SKM-1 (cell line): ENCODE measurements at regions not wholly inside any gene's neighbourhood (a gene's known extent, or its start where the extent isn't known, plus 50 kb on each side); places are given as distances from the start of the nearest gene placed in this dataset.

ENCODE experiments used
- DNase-seq: peaks from one replicate; lab custom pipeline; 2025; ENCODE audit not compliant: unreplicated experiment; lab: John Stamatoyannopoulos, UW

DNA sequence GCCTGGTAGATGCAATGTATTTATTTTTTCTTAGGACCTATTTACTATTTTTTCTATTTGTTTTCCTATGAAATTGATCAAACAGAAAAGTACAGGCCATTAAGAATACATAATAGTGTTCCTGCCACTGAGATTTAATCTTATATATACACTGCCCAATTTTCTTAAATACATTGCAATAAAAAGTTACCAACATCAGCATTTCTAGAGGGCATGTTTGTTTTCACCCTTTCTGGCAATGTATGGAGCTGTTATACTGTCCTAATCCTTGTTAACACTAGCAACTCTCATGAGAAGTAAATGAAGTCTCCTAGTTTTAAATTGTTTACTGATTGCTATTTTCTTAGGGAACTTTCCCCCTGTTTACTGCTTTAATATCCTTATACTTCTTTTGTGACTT is 359.1 kb upstream of the SEMA3A start:
- no peak for DNase-seq

DNA sequence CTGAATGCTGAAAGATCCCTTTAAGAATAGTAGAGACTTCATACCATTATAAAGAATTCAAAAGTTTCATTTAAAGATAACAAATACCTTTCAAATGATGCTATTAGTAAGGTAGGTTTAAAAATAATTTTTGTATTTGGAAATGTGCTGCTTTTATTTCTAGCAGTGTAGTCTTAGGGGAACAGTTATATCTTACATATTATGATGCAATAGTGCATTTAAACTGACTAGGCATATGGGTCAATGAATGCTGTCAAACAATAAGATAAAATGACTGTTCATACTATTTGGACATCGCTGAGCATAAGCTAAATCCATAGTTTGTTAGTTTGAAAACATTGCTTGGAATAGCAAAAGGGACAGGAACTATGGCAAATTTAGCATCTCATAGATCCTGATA is 354.8 kb upstream of the SEMA3A start:
- no peak for DNase-seq

GRCh38 chr7:84548366-84549365 is 354.1 kb upstream of the SEMA3A start:
- DNase-seq = no peak

- no peak for DNase-seq
Measured at GRCh38 chr7:84547331-84547730, 352.7 kb upstream of the SEMA3A start.

- DNase-seq = no peak
Measured at GRCh38 chr7:84546403-84546802, 351.8 kb upstream of the SEMA3A start.

GRCh38 chr7:84538268-84538667 is 343.7 kb upstream of the SEMA3A start:
- no peak for DNase-seq

GRCh38 chr7:84536271-84536870 is 341.8 kb upstream of the SEMA3A start:
- DNase-seq = no peak

DNA sequence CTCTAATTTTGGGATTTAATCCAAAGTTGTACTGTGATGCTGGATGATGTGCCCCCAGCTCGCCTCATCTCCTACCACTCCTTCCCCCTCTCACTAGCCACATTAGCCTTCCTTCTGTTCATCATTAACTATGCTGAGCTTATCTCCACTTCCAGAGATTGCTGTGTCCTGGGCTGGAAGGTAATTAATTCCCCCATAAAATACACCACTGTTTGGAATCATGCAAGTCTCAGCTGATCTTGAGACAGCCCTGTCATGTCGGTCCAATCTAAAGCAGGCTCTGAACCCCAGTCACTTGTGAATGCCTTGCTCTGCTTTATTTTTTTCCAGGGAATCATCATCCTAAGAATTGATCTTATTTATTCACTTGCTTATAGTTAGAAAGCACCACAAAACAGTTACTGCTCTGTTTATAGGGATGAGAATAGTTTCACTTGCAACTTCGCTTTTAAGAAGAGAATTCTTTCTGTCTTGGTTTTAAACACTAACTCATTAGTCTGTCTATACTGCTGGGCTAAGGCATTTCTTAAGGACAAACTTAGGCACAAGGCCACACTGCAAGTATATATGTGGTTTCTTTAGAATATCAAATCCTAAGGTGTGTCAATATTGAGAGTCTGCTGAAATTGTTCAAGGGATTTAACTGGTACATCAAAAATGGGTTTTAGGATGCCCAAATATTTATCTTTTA is 341.1 kb upstream of the SEMA3A start:
- DNase-seq = no peak

DNA sequence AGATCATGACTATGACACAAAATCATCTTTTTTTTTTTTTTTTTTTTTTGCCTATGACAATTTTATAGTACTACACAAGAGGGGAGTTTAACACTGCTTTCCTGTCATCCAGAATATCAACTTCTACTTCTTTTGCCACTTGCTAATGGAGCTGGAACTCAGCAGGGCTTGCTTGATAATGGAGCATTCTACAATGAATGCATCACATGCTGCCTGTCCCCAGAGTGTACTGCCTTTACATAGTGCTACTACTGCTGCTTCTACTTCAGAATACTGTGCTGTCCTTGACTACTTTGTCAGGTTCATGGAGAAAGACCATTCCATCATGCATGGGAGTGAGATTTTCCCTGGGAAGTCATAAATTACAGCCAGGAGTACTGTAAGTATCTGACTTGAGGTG is 338.6 kb upstream of the SEMA3A start:
- DNase-seq = no peak

GRCh38 chr7:84532196-84532595 is 337.6 kb upstream of the SEMA3A start:
- DNase-seq = no peak

DNA sequence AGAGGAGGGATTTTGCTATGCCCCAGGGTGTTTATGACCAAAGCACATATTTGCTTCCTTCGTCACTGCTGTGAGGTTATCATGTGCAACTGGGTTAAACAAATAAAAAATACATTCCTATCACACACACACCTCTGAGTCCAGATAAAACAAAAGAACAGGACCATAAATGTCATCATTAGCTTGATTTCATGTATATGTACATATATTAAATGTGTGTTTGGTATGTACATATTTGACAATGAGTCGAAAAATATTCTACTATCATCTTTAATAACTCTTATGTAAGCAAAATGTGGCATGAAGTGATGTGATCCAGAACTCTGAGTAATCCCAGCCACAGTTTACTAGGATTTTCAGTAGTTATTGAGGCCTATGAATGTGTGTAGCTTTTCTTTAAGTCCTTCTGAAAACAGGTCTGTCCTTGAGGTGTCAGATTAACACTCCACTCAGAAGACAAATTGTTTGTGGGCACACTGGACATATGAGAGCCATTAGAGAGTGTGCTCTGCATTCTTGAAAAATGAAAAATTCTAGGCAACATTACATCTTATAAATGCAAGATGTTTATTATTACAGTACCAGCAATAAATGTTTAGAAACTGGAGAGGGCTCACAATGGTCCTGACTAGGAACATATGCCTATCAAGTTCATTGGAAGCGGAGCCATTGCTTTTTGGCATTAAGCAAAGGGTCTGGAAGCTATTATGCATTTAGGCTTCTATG is 335.1 kb upstream of the SEMA3A start:
- DNase-seq = no peak

DNA sequence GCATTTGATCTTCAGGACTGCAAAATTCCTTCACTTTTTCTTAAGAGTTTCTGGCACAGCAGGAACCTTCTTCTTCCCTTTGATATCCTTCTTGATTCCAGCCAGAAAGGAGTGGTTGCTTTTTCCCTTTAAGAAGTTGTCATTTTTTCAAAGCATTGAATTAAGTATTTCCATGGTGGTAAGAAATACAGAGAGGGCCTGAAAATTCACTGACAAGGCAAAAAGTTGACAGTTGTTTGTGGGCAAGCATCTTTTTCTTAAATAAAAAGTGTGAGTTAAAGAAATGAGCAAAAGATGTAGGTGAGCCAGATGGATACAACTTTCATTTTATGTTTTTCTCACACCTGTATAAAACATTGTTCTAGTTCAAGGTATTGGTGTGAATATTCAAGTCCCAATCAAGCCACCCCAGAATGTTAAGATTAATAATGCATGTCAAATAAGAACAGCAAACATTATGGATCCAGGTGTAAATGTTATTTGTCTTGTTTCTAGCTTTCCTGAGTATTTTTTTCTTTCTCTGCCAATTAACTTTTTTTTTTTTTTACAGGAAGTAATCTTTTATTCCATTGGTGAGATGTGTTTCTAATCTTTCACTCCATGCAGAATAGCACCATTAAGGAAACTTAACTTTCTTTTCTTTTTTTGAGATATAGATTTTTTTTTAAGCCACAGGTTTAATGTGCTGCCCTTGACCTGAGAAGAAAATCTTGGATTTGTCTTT is 334.3 kb upstream of the SEMA3A start:
- no peak for DNase-seq

DNA sequence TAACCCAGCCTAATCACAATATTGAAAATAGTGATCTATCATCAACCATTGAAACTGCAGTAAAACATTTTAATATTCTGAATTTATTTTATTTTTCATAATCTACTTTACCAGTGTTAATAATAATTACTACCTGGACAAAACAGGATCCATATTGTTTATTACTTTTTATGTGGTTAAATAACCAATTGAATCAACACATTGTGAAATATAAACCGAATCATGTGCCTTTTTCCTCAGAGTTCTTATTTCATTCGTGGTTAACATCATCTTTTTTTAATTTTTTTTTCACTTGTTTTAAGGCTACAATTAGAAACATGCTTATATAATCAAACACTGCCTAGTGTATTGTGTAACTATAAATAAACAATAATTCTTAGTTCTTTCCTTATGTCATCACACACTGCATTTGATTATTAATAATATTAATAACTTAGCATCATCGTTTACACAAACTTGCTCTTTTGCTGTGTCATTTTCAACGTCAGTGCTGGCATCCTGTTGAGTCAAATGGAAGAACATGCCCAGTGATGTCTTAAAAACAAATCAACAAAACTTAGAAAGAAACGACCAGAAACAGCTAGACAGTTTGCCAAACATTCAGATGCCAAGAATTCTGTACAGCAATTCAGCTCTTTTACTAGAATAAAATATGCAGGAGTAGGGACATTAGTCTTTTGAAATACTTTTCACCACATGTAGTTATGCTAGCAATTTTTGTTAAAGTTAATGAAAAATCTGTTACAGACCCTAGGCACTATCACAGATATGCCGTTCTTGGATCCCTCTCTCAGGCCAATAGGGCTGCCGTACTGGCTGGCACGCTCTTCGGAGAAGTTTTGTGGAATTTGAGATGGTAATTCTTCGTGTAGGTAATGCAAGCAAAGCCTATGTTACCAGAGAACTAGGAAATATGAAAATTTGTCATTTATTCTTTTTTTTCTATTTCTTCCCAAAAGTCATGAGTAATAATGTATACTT is 330.4 kb upstream of the SEMA3A start:
- DNase-seq = no peak

DNA sequence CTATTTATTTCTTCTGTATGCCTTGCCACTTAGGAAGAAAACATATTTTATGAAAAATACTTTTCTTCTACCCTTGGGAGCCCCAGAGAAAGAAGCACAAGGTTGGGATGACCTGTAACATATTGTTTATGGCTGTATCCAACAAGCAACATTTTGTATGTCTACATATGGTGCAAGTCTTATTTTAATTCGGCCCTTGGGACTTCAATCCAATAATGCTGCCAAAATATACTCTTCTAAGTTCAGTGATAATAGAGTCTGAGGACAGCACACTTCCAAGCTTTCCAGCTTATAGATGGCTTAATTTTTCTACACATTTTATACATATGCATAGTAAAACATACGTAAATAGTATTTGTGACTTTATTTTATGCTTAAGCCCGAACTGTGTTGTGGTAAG is 318.5 kb upstream of the SEMA3A start:
- no peak for DNase-seq

GRCh38 chr7:84512055-84512454 is 317.5 kb upstream of the SEMA3A start:
- no peak for DNase-seq

DNA sequence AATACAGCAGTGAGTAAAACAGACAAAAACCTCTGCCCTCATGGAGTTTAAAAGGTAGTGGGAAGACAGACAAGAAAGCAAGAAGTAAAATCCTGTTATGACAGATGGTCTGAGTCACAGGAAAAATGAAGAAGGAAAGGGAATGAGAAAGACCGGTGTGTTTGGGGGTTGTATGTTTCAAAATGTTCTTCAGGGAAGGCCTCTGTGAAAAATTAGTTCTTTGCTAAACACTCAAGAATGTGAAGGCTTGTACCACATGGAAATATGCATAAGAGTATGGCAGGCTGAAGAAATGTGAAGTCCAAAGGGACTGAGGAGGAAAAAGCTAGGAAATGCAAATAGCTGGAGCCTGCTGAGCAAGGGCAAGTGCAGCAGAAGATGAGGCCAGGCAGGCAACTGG is 315.9 kb upstream of the SEMA3A start:
- DNase-seq = no peak

GRCh38 chr7:84509522-84509921 is 314.9 kb upstream of the SEMA3A start:
- DNase-seq = no peak

DNA sequence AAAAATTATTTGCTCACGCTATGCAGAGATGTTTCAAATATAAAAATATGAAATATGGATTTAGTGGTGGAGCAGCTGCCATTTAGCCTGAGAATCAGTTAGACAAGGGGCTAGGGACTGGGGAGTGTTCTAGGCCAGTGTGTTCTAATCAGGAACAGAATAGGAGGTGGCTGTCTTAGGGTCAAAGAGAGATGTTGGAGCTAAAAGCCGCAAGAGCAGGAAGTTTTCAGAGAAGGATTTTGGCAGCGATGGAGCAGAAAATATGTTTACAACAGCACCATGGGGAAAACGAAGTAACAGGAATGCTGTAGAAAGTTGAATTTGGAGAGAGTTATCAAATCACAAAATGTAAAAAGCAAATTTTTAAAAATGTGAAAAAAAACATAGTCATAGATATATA is 314.0 kb upstream of the SEMA3A start:
- DNase-seq = no peak

- no peak for DNase-seq
Measured at GRCh38 chr7:84507529-84507928, 312.9 kb upstream of the SEMA3A start.
